Non-pigmented ciliary epithelial cell (primary cell): ENCODE measurements at regions not wholly inside any gene's neighbourhood (a gene's known extent, or its start where the extent isn't known, plus 50 kb on each side); places are given as distances from the start of the nearest gene placed in this dataset.

Experiments used
- DNase-seq: peaks from one replicate; pipeline ENCODE4 v3.0.0-alpha.2; 2010; ENCODE audit warnings: low read depth

DNA sequence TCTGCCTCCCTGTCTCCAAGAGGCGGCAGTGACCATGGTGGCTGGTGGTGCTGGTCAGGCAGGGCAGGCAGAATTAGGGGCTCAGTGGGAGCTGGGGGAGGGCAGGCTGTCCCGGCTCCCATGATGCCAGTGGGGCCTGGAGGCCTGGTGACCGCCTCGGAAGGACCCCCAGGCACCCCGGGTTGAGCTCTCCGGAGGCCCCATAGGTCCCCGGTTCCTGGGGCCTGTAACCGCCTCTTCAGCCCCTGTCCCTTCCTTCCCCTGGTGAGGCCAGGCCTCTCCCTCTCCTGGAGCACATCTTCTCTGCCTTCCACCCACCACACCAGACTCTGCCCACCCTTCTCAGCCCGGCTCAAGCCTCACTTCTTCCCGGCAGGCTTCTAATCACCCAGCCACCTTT lies 117.7 kb upstream of the GSC start:
- no peak for DNase-seq

DNA sequence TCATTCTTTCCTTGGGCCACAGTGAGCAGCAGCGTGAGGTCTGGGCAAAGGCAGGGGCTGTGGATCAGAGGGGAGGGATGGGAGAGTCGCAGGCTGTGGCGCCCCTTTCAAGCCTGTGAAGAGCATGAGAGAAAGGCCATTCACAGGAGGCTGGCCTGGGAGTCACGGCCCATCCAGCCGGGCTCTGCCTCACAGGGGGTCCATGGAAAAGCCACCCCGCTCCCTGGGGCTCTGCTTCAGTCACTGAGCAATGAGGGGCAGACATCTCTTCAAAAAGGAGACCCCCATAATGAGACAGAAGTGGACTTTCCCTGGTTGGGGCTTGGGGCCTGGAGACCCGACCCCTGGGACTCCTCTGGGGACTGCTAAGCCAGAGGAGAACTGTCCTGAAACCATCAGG lies 117.0 kb upstream of the GSC start:
- DNase-seq: no peak

DNA sequence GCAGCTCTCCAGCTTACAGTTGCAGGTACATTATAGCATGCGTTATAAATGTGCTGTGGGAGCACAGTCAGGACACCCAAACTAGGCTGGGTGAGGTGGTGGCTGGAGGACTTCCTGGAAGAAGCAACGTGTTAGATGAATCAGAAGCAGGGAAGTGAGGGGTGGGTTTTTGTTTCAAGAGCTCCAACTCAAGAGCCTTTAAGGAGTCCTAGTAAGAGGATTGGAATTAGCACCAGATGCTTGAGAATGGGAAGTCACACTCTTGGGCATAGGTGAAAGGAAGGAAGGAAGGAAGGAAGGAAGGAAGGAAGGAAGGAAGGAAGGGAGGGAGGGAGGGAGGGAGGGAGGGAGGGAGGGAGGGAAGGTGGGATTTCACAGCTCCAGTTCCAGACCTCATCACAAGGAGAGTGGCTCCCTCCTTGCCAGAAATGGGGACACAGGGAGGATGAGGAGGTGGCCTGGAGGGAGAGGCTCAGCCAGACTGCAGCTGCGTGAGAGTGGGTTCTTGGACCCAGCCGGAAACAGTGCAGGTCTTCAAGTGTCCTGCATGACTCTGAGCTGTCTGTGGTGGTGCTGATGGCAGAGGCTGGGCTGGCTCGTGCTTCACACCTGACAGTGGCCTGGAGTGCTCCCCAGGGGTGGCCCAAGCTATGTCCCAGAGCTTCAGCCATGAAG lies 115.7 kb upstream of the GSC start:
- DNase-seq: no peak

DNA sequence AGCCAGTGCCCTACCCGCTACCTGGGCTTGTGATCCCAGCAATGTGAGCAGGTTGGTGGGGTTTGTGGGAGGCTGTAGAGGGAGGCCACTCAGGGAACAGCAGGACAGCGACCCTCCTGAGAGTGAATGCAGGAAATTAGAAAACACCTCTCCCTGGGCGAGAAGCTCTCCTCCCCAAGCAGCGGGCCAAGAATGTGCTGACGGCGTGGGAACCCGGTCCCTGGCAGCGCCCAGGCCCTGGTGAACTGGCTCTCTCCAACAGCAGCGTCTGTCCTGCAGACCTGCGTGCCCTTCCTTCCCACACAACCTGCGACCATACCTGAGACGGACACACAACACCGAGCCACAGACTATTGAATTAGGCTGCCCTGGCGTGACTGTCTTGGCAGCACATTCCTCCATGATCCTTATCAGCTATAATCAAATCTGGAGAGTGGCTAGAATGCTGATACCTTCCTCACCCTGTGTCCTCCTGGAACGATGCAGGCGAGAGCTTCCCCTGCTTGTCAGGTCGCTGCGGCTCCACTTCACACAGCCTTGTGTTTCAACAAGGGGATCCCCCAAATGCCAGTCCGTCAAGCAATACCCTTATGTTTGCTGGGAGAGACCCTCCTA lies 114.8 kb upstream of the GSC start:
- no peak for DNase-seq

DNA sequence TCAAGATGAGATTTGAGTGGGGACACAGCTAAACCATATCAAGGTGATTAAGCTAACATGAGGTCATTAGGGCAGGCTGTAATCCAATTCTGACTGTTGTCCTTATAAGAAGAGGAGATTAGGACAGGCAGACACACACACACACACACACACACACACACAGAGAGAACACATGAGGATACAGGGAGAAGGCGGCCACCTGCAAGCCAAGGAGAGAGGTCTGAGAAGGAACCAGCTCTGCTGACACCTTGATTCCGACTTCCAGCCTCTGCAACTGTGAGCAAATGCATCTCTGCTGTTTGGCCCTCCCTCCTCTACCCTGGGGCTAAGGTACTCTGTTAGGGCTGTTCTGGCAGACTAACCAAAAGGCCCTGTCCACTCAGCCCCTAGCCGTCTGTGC lies 112.5 kb upstream of the GSC start:
- DNase-seq: no peak

DNA sequence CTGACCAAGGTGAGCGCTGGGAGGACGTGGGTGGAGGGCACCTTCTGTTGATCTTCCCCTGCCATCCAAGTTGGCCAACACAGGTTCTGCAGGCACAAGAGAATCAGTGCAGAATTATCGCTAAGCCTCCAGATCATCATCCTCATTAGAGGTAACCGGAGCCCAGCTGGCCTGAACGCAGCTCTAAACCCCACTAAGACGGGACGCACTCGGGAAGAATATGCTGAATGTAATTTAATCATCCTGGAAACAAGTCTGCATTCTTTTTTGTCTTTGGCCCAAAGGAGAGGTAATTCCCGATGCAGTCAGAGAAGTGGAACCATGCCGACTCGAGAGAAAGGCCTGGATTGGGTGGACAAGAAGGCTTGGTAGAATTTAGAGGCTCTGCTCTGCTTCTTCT lies 111.0 kb upstream of the GSC start:
- no peak for DNase-seq

DNA sequence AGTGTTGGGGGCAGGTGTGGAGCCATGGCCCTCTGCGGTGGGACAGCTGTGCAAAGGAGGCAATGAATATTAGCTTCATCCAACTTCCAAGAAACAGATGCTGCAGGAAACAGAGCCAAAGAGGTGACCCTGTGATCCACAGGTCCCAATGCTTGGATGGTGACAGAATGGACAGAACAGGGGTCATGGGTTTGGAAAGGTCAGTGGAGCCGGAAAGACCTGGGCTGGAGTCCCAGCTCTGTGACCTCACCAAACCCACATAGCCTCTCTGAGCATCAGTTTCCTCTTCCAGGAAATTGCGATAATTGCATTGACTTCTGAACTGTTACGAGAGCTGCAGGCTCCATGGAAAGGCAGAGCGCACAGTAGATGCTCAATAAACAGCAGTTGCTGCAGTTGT lies 110.2 kb upstream of the GSC start:
- no peak for DNase-seq

DNA sequence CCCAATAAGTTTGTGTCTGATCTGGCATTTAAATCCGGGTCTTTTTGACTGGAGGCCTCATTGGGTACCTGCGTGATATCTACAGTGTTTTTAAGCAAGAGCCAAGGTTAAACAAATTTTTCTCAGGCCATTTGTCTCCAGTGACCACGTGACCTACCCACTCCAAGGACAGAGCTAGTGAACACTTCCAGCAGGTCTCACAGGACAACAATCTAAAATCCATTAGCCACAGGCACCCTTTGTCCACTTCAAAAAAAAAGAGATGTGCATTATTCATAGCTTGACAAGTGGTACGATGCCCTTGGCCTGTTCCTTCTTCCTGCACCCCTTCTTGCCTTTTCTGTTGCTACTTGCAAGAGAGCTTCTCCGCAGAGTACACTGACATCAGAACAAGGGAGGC lies 109.6 kb upstream of the GSC start:
- DNase-seq: no peak

DNA sequence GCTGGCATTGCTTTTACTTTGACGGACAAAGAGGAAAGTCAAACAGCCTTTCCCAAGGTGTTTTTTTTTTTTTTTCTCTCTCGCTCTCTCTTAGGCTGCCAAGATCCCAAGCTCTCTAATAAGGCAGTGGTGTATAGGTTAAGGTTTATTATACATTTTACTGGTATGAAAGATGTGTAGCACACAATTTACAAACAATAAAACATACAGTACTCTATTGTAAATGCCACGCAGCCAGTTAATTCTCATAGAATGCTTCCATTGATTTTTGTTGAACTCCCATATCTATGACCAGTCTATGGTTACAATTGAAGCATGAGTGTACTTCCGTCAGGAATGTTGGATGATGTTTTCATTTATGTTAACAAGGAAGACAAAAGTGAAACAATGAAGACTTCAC lies 106.4 kb upstream of the GSC start:
- no peak for DNase-seq

DNA sequence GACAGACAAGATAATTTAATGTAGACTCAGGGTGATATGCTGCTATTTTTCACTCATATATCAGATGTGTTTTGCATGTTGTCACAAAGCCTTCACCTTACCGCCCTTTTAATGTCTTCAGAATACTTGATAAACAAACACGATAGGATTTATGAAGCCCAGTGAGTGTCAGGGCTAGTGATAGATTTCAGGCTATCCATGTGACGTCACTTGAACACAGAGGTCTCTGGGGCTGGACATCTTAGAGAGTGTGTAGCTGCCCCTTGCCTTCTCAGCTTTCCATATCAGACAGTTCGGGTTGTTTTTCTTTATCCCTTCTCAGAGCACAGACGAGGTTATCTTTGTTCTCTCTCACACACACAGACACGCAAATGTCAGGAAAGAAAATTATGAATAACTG lies 105.3 kb upstream of the GSC start:
- no peak for DNase-seq

DNA sequence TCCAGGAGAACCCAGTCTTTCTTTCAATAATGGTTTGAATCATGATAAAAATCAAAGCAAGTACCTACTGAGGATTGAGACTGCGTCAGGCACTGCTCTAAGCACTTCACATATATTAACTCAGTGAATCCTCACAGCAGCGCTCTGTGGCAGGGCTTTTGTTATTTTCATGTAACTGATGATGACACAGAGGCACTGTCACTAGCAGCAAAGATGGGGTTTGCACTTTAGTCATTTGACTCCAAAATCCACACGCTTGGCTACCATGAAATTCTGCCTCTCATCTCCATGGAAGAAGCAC lies 98.8 kb upstream of the GSC start:
- no peak for DNase-seq

DNA sequence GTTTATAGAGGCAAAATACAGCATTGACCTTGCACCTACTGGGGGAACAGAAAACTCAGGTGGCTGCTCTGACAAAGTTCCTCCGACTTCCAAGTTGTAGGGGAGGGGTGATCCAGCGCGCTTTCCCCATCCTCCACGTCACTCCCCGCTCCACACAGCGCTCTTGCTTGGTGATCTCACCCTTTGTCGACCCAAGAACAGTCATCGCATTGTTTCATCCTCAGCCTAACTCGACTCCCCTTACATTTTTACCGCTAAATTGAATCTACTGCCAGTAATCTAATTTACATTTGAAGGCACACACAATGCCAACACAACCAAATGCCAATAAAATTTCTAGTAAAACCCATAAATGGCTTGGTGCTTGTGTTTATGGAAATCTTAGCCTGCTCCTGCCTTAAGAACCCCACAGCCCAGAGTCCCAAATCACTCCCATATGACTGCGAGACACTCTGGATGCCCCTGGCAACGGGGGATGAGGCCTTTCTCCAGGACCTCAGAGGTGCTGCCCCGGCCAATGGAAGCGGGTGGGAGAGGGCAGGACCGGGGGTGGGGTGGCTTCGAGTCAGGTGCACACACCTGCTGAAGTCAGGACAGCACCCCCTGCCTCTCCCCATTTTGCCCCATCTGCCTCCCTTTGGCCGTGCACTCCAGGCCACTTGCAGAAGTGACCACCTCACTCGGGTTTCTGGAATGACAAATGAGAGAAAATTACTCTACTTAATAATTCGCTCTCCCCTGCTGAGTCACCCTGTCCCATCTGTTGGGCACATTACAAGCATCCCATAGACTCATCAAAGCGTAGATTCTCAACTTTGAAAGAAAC lies 98.2 kb upstream of the GSC start:
- no peak for DNase-seq

DNA sequence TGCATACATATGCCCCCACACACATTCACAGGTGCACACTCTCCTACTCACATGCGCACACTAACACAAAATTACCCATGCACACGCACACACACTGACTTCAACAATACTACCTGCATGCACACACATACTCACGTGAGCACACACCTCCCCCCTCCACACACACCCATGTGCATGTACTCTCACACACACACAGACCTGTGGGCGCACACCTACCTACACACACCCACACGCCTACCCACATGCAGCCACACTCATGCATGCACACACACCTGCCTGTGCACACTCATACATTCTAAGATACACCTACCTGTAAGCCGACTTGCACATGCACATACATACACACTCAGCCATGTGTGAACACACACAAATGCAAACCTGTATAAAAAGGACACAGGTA lies 97.3 kb upstream of the GSC start:
- no peak for DNase-seq

DNA sequence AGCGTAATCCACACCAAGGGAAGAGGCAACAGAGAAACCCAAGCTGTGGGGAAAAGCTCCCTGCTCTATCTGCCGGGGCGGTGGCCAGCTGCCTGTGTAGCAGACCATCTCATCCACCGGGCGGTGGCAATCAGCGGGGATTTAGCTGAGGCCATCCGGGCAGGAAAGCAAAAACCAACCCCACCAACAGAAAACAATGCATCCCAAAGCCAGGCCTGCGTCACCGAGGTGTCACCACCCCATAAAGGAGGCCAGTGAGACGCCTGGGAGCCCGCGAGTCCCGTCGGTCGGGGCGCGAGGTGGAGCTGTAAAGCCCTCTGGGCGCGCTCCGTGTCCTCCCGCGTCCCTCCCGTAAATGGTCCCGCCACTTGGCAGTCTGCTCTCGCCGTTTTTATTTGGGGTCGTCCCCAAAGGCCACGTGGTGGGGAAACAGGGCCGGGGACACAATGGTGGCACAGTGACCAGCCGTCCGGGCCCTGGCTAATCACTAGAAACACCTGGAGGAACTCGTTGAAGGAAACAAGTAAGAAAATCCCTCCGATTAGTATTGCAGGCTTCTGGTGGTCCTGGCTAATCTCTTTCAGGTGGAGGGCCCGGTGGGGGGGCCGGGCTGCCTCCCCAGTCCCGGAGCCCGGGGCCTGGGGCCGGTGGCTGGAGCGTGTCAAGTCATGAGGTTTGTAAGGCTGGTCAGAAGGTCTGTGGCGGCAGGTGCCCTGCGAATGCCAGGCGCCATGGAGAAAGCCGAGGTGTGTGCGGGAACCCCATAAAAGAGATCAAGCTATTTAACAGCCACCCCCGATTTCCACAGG lies 94.7 kb upstream of the GSC start:
- DNase-seq: no peak

DNA sequence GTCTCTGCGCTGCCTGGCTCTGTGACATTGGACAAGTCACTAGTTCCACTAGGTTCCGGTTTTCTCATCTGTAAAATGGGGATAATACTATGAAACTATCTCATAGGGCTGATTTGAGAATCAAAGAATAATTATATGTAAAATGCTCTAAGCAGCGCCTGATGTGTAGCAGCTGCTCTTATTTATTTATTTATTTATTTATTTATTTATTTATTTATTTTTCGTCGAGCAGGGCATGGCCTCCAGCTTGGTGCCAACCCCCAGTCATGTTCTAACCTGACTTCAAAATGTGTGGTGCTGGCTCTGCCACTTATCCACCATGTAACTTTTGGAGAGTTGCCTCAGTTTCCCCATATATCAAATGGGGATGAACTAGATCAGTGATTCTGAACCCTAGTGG lies 93.5 kb upstream of the GSC start:
- DNase-seq: no peak

DNA sequence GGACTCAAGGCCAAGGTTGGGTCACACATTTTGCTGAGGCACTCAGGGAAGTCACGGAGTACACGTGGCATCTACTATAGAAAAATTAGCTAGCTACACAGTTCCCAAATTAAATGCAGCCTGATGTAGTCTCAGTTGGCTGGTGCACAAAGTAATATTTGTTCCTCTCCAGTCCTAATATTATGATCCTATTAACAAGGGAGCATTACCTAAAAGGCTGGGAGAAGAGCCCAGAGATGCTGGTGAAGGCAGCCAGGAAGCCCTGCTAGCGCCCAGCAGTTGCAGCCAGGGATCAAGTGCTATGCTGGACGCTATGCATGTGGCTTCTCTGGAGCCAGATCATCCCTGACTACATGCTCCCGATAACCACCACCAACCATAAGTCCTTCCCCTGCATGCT lies 88.0 kb upstream of the GSC start:
- DNase-seq: no peak

DNA sequence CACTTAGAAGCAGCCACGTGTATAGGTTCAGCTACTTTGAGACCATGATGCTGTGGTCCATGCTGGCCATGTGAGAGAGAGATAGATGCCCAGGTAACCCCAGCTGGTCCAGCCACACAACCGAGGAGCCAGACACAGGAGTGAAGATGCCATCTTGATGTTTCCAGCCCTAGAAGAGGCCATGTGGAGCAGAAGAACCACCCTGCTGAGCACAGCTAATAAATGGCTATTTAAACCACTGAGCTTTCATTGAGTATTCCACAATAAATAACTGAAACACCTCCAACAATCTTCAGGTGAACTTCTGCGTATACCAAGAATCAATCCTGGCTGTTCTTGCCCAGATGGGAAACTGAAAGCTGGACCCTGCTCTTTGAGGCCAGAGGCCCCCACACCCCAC lies 84.0 kb upstream of the GSC start:
- no peak for DNase-seq

DNA sequence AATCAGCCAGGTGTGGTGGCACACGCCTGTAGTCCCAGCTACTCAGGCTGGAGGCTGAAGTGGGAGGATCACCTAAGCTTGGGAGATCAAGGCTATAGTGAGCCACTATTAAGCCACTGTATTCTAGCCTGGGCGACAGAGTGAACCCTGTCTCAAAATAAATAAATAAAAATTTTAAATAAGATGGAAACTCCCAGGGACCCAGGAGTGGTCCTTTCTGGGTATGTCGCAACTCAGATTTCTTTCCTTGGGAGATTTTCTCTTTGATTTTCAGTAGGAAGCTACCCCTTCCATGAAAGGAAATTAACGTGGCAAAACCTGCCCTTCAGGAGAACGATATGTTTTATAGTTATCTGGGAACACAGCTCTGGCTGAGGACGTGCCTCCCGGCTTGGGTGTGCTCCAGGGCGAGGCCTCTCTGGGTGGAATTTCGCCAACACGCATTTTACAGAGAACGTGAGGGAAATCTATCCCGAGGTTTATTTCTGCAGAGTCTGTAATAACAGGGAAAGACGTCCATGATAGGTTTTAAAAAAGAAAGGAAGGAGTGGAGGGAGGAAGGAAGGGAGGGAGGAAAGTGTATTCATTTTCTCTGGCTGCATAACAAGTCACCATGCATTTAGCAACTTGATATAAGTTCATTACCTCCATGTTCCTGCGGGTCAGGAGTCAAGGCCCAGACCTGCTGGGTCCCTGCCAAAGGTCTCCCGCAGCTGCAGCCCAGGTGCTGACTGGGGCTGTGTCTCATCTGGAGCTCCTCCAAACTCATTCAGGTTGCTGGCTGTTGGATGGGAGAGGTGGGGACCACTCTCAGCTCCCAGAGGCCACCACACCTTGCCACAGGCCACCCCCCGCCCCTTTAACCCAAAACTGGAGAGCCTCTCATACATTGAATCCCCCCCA lies 80.6 kb upstream of the GSC start:
- no peak for DNase-seq

DNA sequence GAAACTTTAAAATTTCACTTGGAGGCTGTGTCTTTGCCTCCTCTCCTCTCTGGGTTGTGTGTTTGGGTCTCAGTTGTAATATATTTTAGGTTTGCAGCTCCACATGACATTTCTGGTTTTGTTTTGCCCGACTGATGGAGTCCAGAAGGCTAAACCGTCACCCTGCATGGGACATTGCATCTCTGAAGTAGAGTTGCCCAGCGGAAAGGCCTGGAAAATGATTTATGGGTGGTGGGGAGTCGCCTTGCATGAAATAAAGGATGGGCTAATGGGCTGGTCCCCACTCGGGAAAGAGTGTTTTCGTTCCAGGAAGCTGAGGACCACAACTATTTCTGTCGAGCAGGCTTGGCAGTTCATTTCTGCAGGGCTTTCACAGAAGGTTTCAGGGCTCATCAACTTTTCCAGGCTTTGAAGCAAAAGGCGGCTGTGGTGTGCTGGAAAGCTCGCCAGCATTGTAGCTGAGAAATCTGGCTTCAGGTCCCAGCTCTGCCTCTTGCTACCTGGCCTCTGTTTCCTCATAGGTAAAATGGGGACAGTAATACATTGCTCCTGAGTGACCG lies 74.8 kb upstream of the GSC start:
- DNase-seq: no peak

DNA sequence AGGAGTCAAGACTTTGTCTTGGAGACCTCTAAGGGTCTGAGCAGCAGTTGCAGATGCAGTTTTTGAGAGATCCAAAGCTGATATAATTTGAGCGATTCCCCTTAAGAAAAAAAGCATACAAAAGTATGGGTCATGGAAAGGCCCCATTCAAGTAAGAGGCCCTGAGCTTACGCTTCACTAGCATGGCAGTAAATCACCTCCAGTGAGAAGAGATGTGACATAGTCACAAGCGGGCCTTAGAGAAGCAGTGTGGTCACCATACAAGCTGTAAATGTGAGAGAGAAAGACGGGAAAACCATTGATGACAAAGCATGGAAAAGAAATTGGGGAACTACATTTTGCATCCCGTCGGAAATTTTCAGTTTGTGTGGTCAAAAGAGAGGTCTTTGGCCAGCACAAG lies 70.6 kb upstream of the GSC start:
- no peak for DNase-seq

DNA sequence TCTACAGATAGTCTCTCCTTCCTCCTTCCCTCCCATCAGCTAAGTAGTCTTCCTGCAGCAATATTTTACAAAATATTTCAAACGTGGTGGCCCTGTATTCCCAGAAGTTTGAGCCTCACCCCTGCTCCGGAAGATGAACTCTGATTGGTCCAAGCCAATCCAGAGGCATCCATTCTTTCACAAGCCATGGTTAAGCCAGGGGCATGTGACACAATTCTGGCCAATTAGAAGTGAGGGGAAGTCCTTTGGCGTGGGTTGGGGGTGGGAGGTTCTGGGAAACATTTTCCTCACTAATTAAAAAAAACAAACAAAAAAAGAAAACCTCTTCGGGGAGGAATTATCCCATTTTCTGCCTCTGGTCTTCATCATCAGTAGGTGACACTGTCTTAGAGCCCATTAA lies 69.4 kb upstream of the GSC start:
- no peak for DNase-seq

DNA sequence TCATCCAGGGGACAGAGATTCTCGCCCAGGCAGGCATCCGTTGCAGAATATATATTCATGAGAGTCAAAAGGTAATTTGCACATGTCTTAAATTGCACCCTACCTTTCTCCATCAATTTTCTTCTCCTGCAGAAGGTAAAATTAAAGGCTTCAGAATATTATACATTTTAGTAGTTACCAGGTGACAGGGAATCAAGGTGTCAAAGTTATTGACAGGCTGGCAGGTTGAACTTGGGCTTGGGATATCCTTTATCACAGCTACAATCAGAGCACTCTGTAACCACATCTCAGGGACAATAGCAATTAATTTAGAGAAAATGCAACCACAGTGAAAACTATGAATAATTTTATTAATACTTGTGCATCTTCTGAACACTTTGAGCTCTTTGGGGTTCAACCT lies 66.9 kb upstream of the GSC start:
- DNase-seq: no peak
